ENCODE measurements at regions not wholly inside any gene's neighbourhood (a gene's known extent, or its start where the extent isn't known, plus 50 kb on each side); places are given as distances from the start of the nearest gene placed in this dataset.

DNA sequence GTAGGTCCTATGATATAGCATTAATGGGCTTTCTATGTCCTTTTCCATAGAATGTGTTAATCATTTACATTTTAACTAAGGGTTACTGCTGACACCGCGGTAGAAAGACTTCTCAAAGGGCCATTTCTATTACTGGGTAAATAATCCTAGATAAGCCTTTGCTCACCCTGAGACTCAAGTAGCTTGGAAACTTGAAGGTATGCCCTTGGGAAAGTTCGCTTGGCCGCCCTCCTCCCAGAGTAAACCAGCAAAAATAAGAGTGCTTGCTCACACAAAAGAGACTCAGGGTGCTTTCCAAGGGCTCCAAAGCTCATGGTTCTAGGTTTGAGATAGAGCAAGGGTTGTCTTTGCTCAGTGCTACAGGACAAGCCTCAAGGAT, 85.8 kb upstream of the TMPRSS2 start:
- Histone ChIP-seq H3K27me3 (no peaks in the 10 kb centered on the region), H3K9me3 (no peaks in the 10 kb centered on the region), H3K4me3 (no peak overlapping the region), H3K27ac (no peak overlapping the region), H3K36me3 (no peaks in the 10 kb centered on the region), H3K4me1 (no peaks in the 10 kb centered on the region)
- no peak for DNase-seq
- no peak for TF ChIP-seq POLR2A (IDR thresholded peaks at IDR 0.05)
- TF ChIP-seq, protein P1, sequence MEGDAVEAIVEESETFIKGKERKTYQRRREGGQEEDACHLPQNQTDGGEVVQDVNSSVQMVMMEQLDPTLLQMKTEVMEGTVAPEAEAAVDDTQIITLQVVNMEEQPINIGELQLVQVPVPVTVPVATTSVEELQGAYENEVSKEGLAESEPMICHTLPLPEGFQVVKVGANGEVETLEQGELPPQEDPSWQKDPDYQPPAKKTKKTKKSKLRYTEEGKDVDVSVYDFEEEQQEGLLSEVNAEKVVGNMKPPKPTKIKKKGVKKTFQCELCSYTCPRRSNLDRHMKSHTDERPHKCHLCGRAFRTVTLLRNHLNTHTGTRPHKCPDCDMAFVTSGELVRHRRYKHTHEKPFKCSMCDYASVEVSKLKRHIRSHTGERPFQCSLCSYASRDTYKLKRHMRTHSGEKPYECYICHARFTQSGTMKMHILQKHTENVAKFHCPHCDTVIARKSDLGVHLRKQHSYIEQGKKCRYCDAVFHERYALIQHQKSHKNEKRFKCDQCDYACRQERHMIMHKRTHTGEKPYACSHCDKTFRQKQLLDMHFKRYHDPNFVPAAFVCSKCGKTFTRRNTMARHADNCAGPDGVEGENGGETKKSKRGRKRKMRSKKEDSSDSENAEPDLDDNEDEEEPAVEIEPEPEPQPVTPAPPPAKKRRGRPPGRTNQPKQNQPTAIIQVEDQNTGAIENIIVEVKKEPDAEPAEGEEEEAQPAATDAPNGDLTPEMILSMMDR (IDR thresholded peaks at IDR 0.05), result no peak
- intact Hi-C loops (cut with DNase I; ENCODE audit: low total_unique reads), result no loop called here

GRCh38 chr21:41593051-41593759, 85.2 kb upstream of the TMPRSS2 start:
- Histone ChIP-seq H3K27me3 (no peaks in the 10 kb centered on the region), H3K9me3 (no peaks in the 10 kb centered on the region), H3K4me1 (no peaks in the 10 kb centered on the region), H3K4me3 (no peak overlapping the region), H3K27ac (no peak overlapping the region), H3K36me3 (no peaks in the 10 kb centered on the region)
- DNase-seq, result no peak
- intact Hi-C loops (cut with DNase I; ENCODE audit: low total_unique reads), result no loop called here
- TF ChIP-seq, protein P1 (IDR thresholded peaks at IDR 0.05), result no peak
- TF ChIP-seq POLR2A (IDR thresholded peaks at IDR 0.05), result no peak

GRCh38 chr21:41589620-41590175, 81.7 kb upstream of the TMPRSS2 start:
- DNase-seq, result no peak
- TF ChIP-seq POLR2A (IDR thresholded peaks at IDR 0.05), result no peak
- TF ChIP-seq, protein P1 (IDR thresholded peaks at IDR 0.05), result no peak
- Histone ChIP-seq H3K9me3 (no peaks in the 10 kb centered on the region), H3K36me3 (no peaks in the 10 kb centered on the region), H3K27ac (no peak overlapping the region), H3K4me3 (no peak overlapping the region), H3K4me1 (no peaks in the 10 kb centered on the region), H3K27me3 (no peaks in the 10 kb centered on the region)
- intact Hi-C loops (cut with DNase I; ENCODE audit: low total_unique reads), result no loop called here

DNA sequence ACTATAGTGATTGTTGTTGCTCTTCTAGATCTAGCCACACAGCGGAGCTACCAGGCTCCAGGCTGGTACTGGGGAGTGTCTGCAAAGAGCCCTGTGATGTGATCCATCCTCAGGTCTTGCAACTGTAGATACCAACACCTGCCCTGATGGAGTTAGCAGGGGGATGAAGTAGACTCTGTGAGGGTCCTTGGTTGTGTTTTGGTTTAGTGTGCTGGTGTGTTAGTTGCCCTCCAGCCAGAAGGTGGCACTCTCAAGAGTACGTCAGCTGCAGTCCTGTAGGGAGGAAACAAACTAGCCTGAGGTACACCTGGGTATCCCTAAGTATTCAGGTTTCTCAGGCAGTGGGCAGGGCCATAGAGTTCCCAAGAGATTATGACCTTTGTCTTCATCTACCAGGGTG, 81.2 kb upstream of the TMPRSS2 start:
- Histone ChIP-seq H3K27ac (no peak overlapping the region), H3K4me1 (no peaks in the 10 kb centered on the region), H3K36me3 (no peaks in the 10 kb centered on the region), H3K9me3 (no peaks in the 10 kb centered on the region), H3K4me3 (no peak overlapping the region), H3K27me3 (no peaks in the 10 kb centered on the region)
- no peak for DNase-seq
- intact Hi-C loops (cut with DNase I; ENCODE audit: low total_unique reads), result no loop called here
- no peak for TF ChIP-seq POLR2A (IDR thresholded peaks at IDR 0.05)
- TF ChIP-seq, protein P1 (IDR thresholded peaks at IDR 0.05), result no peak

GRCh38 chr21:41585199-41585994, 77.4 kb upstream of the TMPRSS2 start:
- intact Hi-C loops (cut with DNase I; ENCODE audit: low total_unique reads), result no loop called here
- no peak for DNase-seq
- Histone ChIP-seq H3K27ac (no peak overlapping the region), H3K4me1 (no peaks in the 10 kb centered on the region), H3K27me3 (no peaks in the 10 kb centered on the region), H3K9me3 (no peaks in the 10 kb centered on the region), H3K36me3 (no peaks in the 10 kb centered on the region), H3K4me3 (no peak overlapping the region)
- TF ChIP-seq POLR2A (IDR thresholded peaks at IDR 0.05), result no peak
- TF ChIP-seq, protein P1 (IDR thresholded peaks at IDR 0.05), result no peak

Data from uterus (tissue), 3 donors.